NCI-H187 treated with DMSO at 0.1 percent for 48 hours (cell line): ENCODE measurements at regions not wholly inside any gene's neighbourhood (a gene's known extent, or its start where the extent isn't known, plus 50 kb on each side); places are given as distances from the start of the nearest gene placed in this dataset.
"Not testable (repeated sequence)": the region's sequence is repeated elsewhere in the genome, so short reads cannot be mapped to it uniquely, and the experiment has no call there.

Source experiments
- DNase-seq: peaks from one replicate; lab custom pipeline; 2025; lab: John Stamatoyannopoulos, UW

GRCh38 chr7:16266877-16267276 lies 154.5 kb downstream of the CRPPA start:
- no peak for DNase-seq

GRCh38 chr7:16266470-16266869 lies 154.9 kb downstream of the CRPPA start:
- DNase-seq: not testable (repeated sequence)

DNA sequence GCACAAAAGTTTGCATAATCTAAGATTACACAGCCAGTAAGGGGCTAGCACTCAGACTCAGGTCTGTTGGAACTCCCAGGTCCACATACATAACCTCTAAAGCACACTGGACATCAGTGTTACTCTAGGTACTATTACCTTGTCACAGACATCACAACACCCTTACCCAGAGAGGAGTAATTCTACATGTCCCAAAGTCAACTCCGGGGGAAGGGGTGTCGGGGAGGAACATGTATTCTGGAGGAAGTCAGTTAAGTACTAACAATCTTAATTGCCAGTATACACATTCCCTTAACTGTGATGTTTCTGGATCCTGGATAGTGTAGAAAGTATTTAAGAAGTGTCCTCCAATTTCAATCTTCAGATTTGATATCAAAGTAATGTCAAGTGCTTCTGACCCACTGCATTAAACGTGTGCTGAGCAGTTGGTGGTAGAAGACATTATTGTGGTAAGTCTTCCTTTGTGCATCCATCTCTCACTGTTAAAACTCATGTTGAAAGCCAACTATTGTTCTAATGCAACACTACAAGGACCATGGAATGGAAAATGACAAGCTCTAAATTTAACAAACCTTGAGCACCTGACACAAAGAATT lies 155.4 kb downstream of the CRPPA start:
- no peak for DNase-seq

- no peak for DNase-seq
Observed at GRCh38 chr7:16264823-16265804, 156.2 kb downstream of the CRPPA start.

DNA sequence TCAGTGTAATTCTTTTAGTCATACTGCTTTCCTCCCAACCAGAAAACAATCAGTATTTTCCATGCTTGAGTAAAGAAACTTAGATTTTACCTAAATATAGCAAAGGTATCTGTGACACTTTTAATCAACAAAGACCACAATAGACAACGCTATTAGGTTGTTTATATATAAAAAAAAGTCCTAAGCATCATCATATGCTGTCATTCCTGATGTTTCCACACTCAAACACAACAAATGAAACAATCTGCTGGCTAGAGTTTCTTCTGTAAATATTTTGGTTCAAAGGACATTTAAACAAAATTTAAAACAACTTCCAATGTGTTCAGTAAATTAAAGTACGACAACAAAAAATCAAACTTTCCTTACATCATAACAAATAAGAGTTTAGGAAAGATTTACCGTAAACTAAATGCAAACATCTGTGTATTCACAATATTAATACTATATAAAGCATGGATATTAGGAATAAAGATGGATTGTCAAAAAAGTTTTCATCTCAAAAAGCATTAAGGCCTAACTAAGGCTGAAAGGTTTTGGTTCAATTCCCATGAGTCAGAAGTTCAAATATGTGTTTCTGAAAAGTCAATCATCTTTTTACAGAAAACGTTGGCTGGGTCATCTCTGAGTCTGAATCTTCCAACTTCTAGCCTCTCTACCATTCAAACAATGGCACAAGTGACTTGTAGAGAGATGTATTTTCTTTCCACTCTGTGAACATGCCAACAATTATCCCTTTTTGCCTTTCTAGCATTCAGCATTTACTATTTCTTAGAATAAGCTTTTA lies 157.1 kb downstream of the CRPPA start:
- no peak for DNase-seq

DNA sequence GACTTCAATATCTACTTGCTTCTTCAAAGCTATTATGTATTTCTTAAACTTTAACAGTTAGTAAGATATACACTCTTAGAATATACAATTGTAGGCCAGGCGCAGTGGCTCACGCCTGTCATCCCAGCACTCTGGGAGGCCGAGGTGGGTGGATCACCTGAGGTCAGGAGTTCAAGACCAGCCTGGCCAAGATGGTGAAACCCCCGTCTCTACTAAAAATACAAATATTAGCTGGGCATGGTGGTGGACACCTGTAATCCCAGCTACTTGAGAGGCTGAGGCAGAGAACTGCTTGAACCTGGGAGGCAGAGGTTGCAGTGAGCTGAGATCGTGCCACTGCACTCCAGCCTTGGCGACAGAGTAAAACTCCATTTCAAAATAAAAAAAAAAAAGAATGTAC lies 158.0 kb downstream of the CRPPA start:
- DNase-seq: not testable (repeated sequence)

- no peak for DNase-seq
Observed at GRCh38 chr7:16261654-16262053, 159.7 kb downstream of the CRPPA start.

GRCh38 chr7:16261100-16261499 lies 160.2 kb downstream of the CRPPA start:
- DNase-seq: no peak

DNA sequence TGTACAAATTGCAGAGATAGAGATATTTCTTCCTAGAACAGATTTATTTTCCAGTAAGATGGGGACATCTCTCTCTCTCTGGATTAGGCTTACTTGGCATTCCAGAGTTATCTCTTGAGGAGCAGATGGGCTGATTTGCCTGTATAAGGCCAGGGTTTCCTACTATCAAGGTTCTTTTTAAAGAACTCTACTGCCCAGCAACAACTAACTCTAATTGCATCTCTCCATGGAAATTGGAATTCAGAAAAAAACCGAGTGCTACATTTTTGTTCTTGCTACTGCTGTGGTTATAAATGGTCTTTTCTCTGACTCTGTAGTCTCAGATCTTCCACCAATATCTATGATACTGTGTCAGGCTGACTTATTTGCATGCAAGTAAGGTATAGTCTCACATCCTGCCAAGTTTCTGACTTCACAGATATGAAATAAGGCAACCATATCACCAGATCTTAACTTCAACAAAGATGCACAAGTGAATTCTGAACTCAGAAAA lies 161.1 kb downstream of the CRPPA start:
- DNase-seq: no peak

DNA sequence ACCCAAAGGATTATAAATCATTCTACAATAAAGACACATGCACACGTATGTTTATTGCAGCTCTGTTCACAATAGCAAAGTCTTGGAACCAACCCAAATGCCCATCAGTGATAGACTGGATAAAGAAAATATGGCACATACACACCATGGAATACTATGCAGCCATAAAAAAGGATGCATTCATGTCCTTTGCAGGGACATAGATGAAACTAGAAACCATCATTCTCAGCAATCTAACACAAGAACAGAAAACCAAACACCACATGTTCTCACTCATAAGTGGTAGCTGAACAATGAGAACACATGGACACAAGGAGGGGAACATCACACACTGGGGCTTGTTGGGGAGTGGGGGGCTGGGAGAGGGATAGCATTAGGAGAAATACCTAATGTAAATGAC lies 164.9 kb downstream of the CRPPA start:
- DNase-seq: not testable (repeated sequence)

DNA sequence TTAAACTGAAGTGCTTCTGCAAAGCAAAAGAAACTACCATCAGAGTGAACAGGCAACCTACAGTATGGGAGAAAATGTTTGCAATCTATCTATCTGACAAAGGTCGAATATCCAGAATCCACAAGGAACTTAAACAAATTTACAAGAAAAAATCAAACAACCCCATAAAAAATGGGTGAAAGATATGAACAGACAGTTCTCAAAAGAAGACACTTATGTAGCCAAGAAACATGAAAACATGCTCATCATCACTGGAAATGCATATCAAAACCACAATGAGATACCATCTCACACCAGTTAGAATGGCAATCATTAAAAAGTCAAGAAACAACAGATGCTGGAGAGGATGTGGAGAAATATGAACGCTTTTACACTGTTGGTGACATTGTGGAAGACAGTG lies 165.4 kb downstream of the CRPPA start:
- DNase-seq: not testable (repeated sequence)

DNA sequence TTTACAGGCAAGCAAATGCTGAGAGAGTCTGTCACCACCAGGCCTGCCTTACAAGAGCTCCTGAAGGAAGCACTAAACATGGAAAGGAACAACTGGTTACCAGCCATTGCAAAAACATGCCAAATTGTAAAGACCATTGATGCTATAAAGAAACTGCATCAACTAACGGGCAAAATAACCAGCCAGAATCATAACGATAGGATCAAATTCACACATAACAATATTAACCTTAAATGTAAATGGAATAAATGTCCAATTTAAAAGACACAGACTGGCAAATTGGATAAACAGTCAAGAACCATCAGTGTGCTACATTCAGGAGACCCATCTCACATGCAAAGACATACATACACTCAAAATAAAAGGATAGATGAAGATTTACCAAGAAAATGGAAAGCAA lies 170.7 kb downstream of the CRPPA start:
- not testable (repeated sequence) for DNase-seq

- not testable (repeated sequence) for DNase-seq
Observed at GRCh38 chr7:16249204-16249603, 172.1 kb downstream of the CRPPA start.

- not testable (repeated sequence) for DNase-seq
Observed at GRCh38 chr7:16248556-16248955, 172.8 kb downstream of the CRPPA start.

DNA sequence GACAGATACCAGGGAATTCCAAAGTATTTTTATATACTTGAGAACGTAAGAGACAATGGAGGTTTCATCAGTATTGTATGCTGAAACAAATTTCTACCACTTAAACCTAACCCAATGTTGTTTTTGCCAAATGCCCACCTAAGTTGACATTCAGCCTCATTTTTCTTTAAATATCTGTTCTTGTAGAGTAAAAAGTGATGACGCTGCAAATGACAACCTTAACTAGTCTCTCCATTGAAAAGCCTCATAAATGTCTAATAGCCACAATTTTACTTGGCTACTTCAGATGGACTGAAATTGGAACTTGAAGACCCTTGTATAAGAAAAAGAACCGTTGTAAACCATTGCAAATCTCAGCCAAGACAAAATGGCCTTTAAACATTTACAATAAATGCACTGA lies 176.9 kb downstream of the CRPPA start:
- DNase-seq: no peak

GRCh38 chr7:16242920-16243319 lies 178.4 kb downstream of the CRPPA start:
- DNase-seq: no peak

GRCh38 chr7:16241017-16241416 lies 180.3 kb downstream of the CRPPA start:
- DNase-seq: no peak

DNA sequence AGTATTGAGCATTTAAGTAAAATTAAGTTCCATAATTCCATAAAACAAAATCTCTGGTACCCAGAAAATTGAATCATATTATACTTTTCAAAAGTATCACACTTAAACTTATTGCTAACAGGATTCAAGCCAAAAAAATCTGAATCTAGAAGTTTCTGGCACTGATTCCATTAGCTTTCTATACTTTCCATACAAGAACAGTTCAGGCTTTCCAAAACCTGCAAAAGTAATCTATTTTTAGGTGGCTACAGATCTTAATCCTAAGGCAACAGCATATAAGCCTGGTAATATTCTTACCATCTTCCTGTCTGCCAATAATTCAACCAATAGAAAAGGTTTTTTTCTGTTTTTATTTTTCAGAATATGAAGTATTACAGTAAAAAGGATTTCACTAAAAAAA lies 185.0 kb downstream of the CRPPA start:
- no peak for DNase-seq

GRCh38 chr7:16235147-16236114 lies 185.9 kb downstream of the CRPPA start:
- no peak for DNase-seq

GRCh38 chr7:16234493-16235146 lies 186.7 kb downstream of the CRPPA start:
- DNase-seq: no peak

GRCh38 chr7:16233517-16233916 lies 187.8 kb downstream of the CRPPA start:
- no peak for DNase-seq
